ENCODE measurements at regions not wholly inside any gene's neighbourhood (a gene's known extent, or its start where the extent isn't known, plus 50 kb on each side); places are given as distances from the start of the nearest gene placed in this dataset.

DNA sequence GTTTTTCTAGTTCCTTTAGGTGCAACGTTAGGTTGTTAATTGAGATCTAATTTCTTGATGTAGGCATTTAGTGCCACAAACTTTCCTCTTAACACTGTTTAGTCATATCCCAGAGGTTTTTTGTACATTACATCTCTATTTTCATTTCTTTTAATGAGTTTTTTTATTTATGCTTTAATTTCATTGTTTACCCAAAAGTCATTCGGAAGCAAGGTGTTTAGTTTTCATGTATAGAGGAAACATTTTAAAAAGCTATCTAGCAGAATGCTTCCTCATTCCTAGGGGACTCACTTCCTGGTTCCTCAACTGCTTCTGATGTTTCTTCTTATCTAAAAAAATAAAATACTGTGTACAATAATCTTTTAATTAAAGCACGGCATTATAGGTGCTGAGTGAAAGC is 307.2 kb upstream of the CAMK1G start (continued):
- TF ChIP-seq ZNF621 (tag by site-specific recombination; IDR thresholded peaks at IDR 0.05) (no peak), ZNF513 (tag by site-specific recombination; IDR thresholded peaks at IDR 0.05) (no peak), KLF9 (tag by site-specific recombination; IDR thresholded peaks at IDR 0.05; ENCODE audit: low read depth) (no peak), PRDM6 (tag by site-specific recombination; IDR thresholded peaks at IDR 0.05) (no peak), ZNF707 (tag by site-specific recombination; IDR thresholded peaks at IDR 0.05) (no peak)
- TF ChIP-seq, protein P1, sequence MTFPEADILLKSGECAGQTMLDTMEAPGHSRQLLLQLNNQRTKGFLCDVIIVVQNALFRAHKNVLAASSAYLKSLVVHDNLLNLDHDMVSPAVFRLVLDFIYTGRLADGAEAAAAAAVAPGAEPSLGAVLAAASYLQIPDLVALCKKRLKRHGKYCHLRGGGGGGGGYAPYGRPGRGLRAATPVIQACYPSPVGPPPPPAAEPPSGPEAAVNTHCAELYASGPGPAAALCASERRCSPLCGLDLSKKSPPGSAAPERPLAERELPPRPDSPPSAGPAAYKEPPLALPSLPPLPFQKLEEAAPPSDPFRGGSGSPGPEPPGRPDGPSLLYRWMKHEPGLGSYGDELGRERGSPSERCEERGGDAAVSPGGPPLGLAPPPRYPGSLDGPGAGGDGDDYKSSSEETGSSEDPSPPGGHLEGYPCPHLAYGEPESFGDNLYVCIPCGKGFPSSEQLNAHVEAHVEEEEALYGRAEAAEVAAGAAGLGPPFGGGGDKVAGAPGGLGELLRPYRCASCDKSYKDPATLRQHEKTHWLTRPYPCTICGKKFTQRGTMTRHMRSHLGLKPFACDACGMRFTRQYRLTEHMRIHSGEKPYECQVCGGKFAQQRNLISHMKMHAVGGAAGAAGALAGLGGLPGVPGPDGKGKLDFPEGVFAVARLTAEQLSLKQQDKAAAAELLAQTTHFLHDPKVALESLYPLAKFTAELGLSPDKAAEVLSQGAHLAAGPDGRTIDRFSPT (tag by site-specific recombination; IDR thresholded peaks at IDR 0.05) = no peak

DNA sequence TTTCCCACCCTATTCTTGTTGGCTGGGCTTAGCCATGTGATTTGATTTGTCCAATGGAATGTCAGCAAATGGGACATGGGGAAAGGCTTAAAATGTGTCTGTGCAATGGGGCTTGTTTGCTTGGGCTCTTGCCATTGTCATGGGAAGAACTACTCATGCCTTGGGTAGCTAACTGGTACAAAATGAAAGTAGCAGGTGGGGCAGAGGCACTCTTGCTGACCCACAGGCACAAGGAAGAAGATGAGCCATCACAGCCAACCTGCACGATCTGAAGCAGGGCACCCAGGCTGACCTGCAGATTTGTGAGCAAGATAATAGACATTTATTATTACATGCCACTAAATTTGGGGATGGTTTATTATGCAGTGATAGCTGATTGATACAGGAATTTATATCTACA is 305.9 kb upstream of the CAMK1G start:
- CTCF ChIA-PET = no interaction called here

GRCh38 chr1:209291715-209292114 is 291.8 kb upstream of the CAMK1G start:
- H3K9me3 ChIP-seq (ENCODE audit: control insufficient read depth, insufficient read depth, low read depth, low read length) = no peaks in the 10 kb centered on the region
- CTCF ChIA-PET = interaction anchor here (1.0 kb wide), 1 partner anchor 14 kb away, joined by 3 read pairs; no protein-coding TSS in a partner anchor

More for the DNA sequence above, 305.9 kb upstream of the CAMK1G start:
- Histone ChIP-seq H3K27ac (ENCODE audit: extremely low read depth, low read depth, low read length) (no peak overlapping the region), H3K9me3 (ENCODE audit: control insufficient read depth, insufficient read depth, low read depth, low read length) (no peaks in the 10 kb centered on the region), H3K4me3 (ENCODE audit: low read depth, low read length) (no peak overlapping the region), H3K4me1 (ENCODE audit: control insufficient read depth, insufficient read depth, low read length) (no peaks in the 10 kb centered on the region), H3K36me3 (ENCODE audit: control insufficient read depth in 2 of 2, insufficient read depth in 1 of 2, low read length in 2 of 2) (no peaks in the 10 kb centered on the region)
- no peak for TF ChIP-seq ZNF202 (tag by site-specific recombination; IDR thresholded peaks at IDR 0.05; ENCODE audit: borderline replicate concordance)
- TF ChIP-seq, protein P2, sequence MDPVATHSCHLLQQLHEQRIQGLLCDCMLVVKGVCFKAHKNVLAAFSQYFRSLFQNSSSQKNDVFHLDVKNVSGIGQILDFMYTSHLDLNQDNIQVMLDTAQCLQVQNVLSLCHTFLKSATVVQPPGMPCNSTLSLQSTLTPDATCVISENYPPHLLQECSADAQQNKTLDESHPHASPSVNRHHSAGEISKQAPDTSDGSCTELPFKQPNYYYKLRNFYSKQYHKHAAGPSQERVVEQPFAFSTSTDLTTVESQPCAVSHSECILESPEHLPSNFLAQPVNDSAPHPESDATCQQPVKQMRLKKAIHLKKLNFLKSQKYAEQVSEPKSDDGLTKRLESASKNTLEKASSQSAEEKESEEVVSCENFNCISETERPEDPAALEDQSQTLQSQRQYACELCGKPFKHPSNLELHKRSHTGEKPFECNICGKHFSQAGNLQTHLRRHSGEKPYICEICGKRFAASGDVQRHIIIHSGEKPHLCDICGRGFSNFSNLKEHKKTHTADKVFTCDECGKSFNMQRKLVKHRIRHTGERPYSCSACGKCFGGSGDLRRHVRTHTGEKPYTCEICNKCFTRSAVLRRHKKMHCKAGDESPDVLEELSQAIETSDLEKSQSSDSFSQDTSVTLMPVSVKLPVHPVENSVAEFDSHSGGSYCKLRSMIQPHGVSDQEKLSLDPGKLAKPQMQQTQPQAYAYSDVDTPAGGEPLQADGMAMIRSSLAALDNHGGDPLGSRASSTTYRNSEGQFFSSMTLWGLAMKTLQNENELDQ (tag by site-specific recombination; IDR thresholded peaks at IDR 0.05; ENCODE audit: low read depth) = no peak
- TF ChIP-seq KLF16 (tag by site-specific recombination; IDR thresholded peaks at IDR 0.05) = no peak
- no peak for TF ChIP-seq ZNF654 (tag by site-specific recombination; IDR thresholded peaks at IDR 0.05; ENCODE audit: low read depth)
- no peak for TF ChIP-seq KLF8 (tag by site-specific recombination; IDR thresholded peaks at IDR 0.05)
- TF ChIP-seq, protein P3, sequence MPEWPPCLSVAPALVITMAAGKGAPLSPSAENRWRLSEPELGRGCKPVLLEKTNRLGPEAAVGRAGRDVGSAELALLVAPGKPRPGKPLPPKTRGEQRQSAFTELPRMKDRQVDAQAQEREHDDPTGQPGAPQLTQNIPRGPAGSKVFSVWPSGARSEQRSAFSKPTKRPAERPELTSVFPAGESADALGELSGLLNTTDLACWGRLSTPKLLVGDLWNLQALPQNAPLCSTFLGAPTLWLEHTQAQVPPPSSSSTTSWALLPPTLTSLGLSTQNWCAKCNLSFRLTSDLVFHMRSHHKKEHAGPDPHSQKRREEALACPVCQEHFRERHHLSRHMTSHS (tag by site-specific recombination; IDR thresholded peaks at IDR 0.05) = no peak
- TF ChIP-seq ZNF510 (tag by site-specific recombination; IDR thresholded peaks at IDR 0.05; ENCODE audit: insufficient replicate concordance) = no peak
- no peak for TF ChIP-seq OVOL3 (tag by site-specific recombination; IDR thresholded peaks at IDR 0.05)
- TF ChIP-seq ZNF777 (tag by site-specific recombination; IDR thresholded peaks at IDR 0.05; ENCODE audit: borderline replicate concordance) = no peak
- no peak for TF ChIP-seq ZNF48 (tag by site-specific recombination; IDR thresholded peaks at IDR 0.05)
- TF ChIP-seq TCF7L2 (IDR thresholded peaks at IDR 0.05; ENCODE audit: borderline replicate concordance, low read depth, low read length) = no peak
- POLR2A ChIA-PET = no interaction called here

More at GRCh38 chr1:209291715-209292114, 291.8 kb upstream of the CAMK1G start:
- no peak overlapping the region for H3K4me3 ChIP-seq (ENCODE audit: low read depth, low read length)
- no peak overlapping the region for H3K27ac ChIP-seq (ENCODE audit: extremely low read depth, low read depth, low read length)
- POLR2A ChIA-PET = no interaction called here
- H3K4me1 ChIP-seq (ENCODE audit: control insufficient read depth, insufficient read depth, low read length) = no peaks in the 10 kb centered on the region
- TF ChIP-seq ZNF670 (tag by site-specific recombination; IDR thresholded peaks at IDR 0.05; ENCODE audit: low read depth) (no peak), ZNF623 (tag by site-specific recombination; IDR thresholded peaks at IDR 0.05) (no peak), ZNF416 (tag by site-specific recombination; IDR thresholded peaks at IDR 0.05) (no peak), ZNF292 (tag by site-specific recombination; IDR thresholded peaks at IDR 0.05; ENCODE audit: borderline replicate concordance, low read depth) (no peak), ZNF514 (tag by site-specific recombination; IDR thresholded peaks at IDR 0.05) (no peak)
- TF ChIP-seq, protein P4, sequence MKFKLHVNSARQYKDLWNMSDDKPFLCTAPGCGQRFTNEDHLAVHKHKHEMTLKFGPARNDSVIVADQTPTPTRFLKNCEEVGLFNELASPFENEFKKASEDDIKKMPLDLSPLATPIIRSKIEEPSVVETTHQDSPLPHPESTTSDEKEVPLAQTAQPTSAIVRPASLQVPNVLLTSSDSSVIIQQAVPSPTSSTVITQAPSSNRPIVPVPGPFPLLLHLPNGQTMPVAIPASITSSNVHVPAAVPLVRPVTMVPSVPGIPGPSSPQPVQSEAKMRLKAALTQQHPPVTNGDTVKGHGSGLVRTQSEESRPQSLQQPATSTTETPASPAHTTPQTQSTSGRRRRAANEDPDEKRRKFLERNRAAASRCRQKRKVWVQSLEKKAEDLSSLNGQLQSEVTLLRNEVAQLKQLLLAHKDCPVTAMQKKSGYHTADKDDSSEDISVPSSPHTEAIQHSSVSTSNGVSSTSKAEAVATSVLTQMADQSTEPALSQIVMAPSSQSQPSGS (tag by site-specific recombination; IDR thresholded peaks at IDR 0.05; ENCODE audit: low read depth) = no peak
- H3K36me3 ChIP-seq (ENCODE audit: control insufficient read depth in 2 of 2, insufficient read depth in 1 of 2, low read length in 2 of 2) = no peaks in the 10 kb centered on the region
